ENCODE measurements at regions not wholly inside any gene's neighbourhood (a gene's known extent, or its start where the extent isn't known, plus 50 kb on each side); places are given as distances from the start of the nearest gene placed in this dataset.

DNA sequence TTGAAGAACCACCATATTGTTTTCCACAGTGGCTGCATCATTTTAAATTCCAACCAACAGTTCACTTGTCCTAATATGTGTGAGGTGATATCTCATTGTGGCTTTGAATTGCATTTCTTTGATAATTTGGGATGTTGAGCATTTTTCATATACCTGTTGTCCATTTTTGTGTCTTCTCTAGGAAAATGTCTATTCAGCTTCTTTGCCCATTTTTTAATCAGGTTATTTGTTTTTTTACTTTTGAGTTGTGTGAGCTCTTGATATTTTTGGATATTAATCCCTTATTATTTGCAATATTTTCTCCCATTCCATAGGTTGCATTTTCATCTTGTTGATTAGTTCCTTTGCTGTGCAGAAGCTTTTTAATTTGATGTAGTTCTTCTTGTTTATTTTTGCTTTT lies 95.1 kb upstream of the CCDC71L start:
- no peak for TF ChIP-seq EZH2phosphoT487 (conservative IDR thresholded peaks at IDR 0.05; ENCODE audit: low read length)
- TF ChIP-seq, protein P1, sequence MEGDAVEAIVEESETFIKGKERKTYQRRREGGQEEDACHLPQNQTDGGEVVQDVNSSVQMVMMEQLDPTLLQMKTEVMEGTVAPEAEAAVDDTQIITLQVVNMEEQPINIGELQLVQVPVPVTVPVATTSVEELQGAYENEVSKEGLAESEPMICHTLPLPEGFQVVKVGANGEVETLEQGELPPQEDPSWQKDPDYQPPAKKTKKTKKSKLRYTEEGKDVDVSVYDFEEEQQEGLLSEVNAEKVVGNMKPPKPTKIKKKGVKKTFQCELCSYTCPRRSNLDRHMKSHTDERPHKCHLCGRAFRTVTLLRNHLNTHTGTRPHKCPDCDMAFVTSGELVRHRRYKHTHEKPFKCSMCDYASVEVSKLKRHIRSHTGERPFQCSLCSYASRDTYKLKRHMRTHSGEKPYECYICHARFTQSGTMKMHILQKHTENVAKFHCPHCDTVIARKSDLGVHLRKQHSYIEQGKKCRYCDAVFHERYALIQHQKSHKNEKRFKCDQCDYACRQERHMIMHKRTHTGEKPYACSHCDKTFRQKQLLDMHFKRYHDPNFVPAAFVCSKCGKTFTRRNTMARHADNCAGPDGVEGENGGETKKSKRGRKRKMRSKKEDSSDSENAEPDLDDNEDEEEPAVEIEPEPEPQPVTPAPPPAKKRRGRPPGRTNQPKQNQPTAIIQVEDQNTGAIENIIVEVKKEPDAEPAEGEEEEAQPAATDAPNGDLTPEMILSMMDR (IDR thresholded peaks at IDR 0.05; ENCODE audit: insufficient read depth, low read length, poor library complexity, severe bottlenecking), result no peak
